ENCODE measurements at regions not wholly inside any gene's neighbourhood (a gene's known extent, or its start where the extent isn't known, plus 50 kb on each side); places are given as distances from the start of the nearest gene placed in this dataset.

DNA sequence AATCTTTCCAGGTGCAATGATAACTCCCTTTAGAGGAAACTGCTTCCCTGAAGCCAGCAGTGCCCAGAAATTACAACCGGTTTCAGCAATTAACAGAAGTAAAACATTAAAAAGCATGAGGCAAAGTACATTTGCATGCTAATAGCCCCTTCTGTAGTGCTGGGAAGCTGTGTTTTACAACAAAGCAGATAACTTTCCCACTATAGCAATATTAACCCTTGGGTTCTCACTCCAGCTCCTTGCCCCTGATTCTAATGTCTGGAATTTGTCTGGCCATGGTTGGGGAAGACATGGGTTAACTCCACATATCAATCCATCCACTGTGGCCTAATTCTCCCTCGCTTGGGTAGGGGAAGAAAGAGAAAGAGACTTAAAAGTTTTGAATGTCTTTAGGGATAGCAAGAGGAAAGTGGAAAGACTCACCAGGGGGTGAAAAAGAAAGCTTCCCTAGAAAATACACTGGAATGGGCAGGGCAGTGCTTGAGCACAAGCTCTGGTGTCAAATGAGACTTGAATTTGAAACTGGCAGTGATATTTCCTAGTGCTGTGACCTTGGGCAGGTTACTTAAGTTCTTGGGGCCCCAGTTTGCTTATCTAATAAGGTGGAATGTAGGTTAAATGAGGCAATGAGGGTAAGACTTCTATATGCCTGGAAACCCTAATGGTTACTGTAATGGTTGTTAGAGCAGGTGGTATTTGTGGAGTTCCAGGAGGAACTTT lies 102.0 kb downstream of the SOX9 start:
- no peak overlapping the region for H3K27ac ChIP-seq (ENCODE audit: low read depth in 1 of 2, low read length in 1 of 2)
- H3K4me3 ChIP-seq = no peak overlapping the region
- peaks cover 0 to 12% (median 4%) of the 10 kb centered on the region in 5 donors for H3K4me1 ChIP-seq (ENCODE audit: control insufficient read depth in 5 of 5, insufficient read depth in 5 of 5, low read length in 5 of 5)
- no peak overlapping the region for H3K9ac ChIP-seq (ENCODE audit: insufficient read depth in 1 of 2, low read length in 2 of 2)
- H3K27me3 ChIP-seq (ENCODE audit: control insufficient read depth in 3 of 3, insufficient read depth in 3 of 3, low read length in 2 of 3) = peaks cover 0 to 32% (median 24%) of the 10 kb centered on the region in 3 donors
- H3K9me3 ChIP-seq (ENCODE audit: control insufficient read depth in 4 of 4, insufficient read depth in 3 of 4, low read length in 3 of 4) = peaks cover 0 to 8% (median 0%) of the 10 kb centered on the region in 4 donors
- ATAC-seq (ENCODE audit: insufficient read depth, low FRiP score) (no peak), DNase-seq (no peak)
- TF ChIP-seq, protein P1, sequence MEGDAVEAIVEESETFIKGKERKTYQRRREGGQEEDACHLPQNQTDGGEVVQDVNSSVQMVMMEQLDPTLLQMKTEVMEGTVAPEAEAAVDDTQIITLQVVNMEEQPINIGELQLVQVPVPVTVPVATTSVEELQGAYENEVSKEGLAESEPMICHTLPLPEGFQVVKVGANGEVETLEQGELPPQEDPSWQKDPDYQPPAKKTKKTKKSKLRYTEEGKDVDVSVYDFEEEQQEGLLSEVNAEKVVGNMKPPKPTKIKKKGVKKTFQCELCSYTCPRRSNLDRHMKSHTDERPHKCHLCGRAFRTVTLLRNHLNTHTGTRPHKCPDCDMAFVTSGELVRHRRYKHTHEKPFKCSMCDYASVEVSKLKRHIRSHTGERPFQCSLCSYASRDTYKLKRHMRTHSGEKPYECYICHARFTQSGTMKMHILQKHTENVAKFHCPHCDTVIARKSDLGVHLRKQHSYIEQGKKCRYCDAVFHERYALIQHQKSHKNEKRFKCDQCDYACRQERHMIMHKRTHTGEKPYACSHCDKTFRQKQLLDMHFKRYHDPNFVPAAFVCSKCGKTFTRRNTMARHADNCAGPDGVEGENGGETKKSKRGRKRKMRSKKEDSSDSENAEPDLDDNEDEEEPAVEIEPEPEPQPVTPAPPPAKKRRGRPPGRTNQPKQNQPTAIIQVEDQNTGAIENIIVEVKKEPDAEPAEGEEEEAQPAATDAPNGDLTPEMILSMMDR (IDR thresholded peaks at IDR 0.05; ENCODE audit: control extremely low read depth, extremely low read depth) = no peak
- 56 to 60% methylated on average over 2 of the region's 2 CpGs for WGBS, 2 donors
- H3K36me3 ChIP-seq (ENCODE audit: control insufficient read depth in 4 of 4, insufficient read depth in 4 of 4, low read length in 4 of 4) = no peaks in the 10 kb centered on the region

DNA sequence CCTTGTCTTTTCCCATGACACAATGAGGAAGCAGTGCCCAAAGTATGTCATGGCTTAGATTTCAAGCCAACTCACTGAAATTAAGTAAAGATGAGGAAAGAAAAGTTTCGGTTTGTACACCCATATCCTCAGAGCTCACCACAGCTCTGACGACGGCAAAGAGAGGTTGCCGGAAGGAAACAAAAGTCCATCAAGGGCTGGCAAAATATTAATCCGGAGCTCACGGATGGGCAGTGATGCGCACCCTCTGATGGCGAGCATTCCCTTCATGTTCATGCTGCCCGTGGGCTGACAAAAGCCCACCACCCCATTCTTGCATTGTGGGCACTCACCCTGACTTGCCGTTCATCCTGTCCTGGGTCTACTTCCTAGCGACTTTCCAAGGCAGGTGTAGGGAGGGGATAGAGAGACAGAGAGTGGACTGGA lies 103.1 kb downstream of the SOX9 start:
- peaks cover 0 to 27% (median 20%) of the 10 kb centered on the region in 3 donors for H3K27me3 ChIP-seq (ENCODE audit: control insufficient read depth in 3 of 3, insufficient read depth in 3 of 3, low read length in 2 of 3)
- no peaks in the 10 kb centered on the region for H3K36me3 ChIP-seq (ENCODE audit: control insufficient read depth in 4 of 4, insufficient read depth in 4 of 4, low read length in 4 of 4)
- H3K4me1 ChIP-seq (ENCODE audit: control insufficient read depth in 5 of 5, insufficient read depth in 5 of 5, low read length in 5 of 5) = peaks cover 0 to 12% (median 4%) of the 10 kb centered on the region in 5 donors
- H3K27ac ChIP-seq (ENCODE audit: low read depth in 1 of 2, low read length in 1 of 2) = no peak overlapping the region
- peaks cover 0 to 8% (median 0%) of the 10 kb centered on the region in 4 donors for H3K9me3 ChIP-seq (ENCODE audit: control insufficient read depth in 4 of 4, insufficient read depth in 3 of 4, low read length in 3 of 4)
- WGBS, 2 donors = 93 to 96% methylated on average over 11 of the region's 11 CpGs
- H3K4me3 ChIP-seq = no peak overlapping the region
- no peak overlapping the region for H3K9ac ChIP-seq (ENCODE audit: insufficient read depth in 1 of 2, low read length in 2 of 2)
- no peak for DNase-seq
- ATAC-seq (ENCODE audit: insufficient read depth, low FRiP score) = no peak
- TF ChIP-seq, protein P1 (IDR thresholded peaks at IDR 0.05; ENCODE audit: control extremely low read depth, extremely low read depth) = no peak

DNA sequence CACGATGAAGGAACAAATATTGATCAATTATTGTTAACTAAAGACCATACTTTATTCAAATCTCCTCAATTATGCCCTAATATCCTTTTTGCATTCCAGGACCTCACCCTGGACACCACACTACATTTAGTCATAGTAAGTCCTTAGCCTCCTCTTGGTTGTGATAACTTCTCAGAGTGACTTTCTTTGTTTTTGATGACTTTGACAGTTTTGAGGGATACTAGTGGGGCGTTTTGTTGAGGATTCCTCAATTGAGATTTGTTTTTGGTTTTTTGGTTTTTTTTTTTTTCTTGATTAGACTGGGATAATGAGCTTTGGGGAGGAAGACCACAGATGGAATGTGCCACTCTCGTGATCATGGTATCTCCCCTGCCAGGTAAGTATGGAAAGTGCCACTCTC lies 105.5 kb downstream of the SOX9 start:
- WGBS, 2 donors = 84 to 89% methylated on average over 3 of the region's 3 CpGs
- Histone ChIP-seq H3K9ac (ENCODE audit: insufficient read depth in 1 of 2, low read length in 2 of 2) (no peak overlapping the region), H3K9me3 (ENCODE audit: control insufficient read depth in 4 of 4, insufficient read depth in 3 of 4, low read length in 3 of 4) (peaks cover 0 to 4% (median 0%) of the 10 kb centered on the region in 4 donors), H3K27ac (ENCODE audit: low read depth in 1 of 2, low read length in 1 of 2) (no peak overlapping the region), H3K4me1 (ENCODE audit: control insufficient read depth in 5 of 5, insufficient read depth in 5 of 5, low read length in 5 of 5) (no peaks in the 10 kb centered on the region), H3K36me3 (ENCODE audit: control insufficient read depth in 4 of 4, insufficient read depth in 4 of 4, low read length in 4 of 4) (no peaks in the 10 kb centered on the region), H3K4me3 (no peak overlapping the region), H3K27me3 (ENCODE audit: control insufficient read depth in 3 of 3, insufficient read depth in 3 of 3, low read length in 2 of 3) (peaks cover 0 to 4% (median 2%) of the 10 kb centered on the region in 3 donors)
- no peak for DNase-seq
- TF ChIP-seq, protein P1 (IDR thresholded peaks at IDR 0.05; ENCODE audit: control extremely low read depth, extremely low read depth) = no peak
- no peak for ATAC-seq (ENCODE audit: insufficient read depth, low FRiP score)
